Immature natural killer cell (primary cell): ENCODE measurements at regions not wholly inside any gene's neighbourhood (a gene's known extent, or its start where the extent isn't known, plus 50 kb on each side); places are given as distances from the start of the nearest gene placed in this dataset.

Source experiments
- DNase-seq, 3 donors: peaks; one replicate each; pipeline ENCODE4 v3.0.0; 2022; ENCODE audit warnings: mixed read lengths in 1 of 3
- H3K27ac Mint-ChIP-seq, 6 donors: one replicate each; pipeline ENCODE4 v1.8.0; 2020; ENCODE audit warnings: mixed read lengths in 6 of 6, mild to moderate bottlenecking in 5 of 6, inconsistent platforms in 4 of 6, moderate library complexity in 3 of 6
- H3K27me3 Mint-ChIP-seq, 3 donors: one replicate each; pipeline ENCODE4 v1.8.0; 2020 to 2021; ENCODE audit warnings: low read depth in 3 of 3, mild to moderate bottlenecking in 3 of 3, mixed read lengths in 3 of 3, moderate library complexity in 3 of 3, inconsistent platforms in 1 of 3
- H3K36me3 Mint-ChIP-seq, 3 donors: one replicate each; pipeline ENCODE4 v1.8.0; 2020; ENCODE audit warnings: mixed read lengths in 3 of 3, inconsistent platforms in 2 of 3, mild to moderate bottlenecking in 2 of 3
- H3K4me1 Mint-ChIP-seq, 2 donors: one replicate each; pipeline ENCODE4 v1.8.0; 2020; ENCODE audit warnings: inconsistent platforms in 2 of 2, mild to moderate bottlenecking in 2 of 2, mixed read lengths in 2 of 2, moderate library complexity in 1 of 2
- H3K4me3 Mint-ChIP-seq, 5 donors: one replicate each; pipeline ENCODE4 v1.8.0; 2020; ENCODE audit warnings: mild to moderate bottlenecking in 5 of 5, mixed read lengths in 5 of 5, inconsistent platforms in 3 of 5, moderate library complexity in 3 of 5
- H3K9me3 Mint-ChIP-seq, 6 donors: one replicate each; pipeline ENCODE4 v1.8.0; 2020; ENCODE audit warnings: mild to moderate bottlenecking in 6 of 6, mixed read lengths in 6 of 6, inconsistent platforms in 4 of 6, moderate library complexity in 3 of 6

GRCh38 chr6:145454006-145454405, 281.3 kb downstream of the EPM2A start:
- no peak overlapping the region for H3K27ac Mint-ChIP-seq
- no peak overlapping the region for H3K4me3 Mint-ChIP-seq
- H3K27me3 Mint-ChIP-seq: no peaks in the 10 kb centered on the region
- no peak for DNase-seq
- H3K36me3 Mint-ChIP-seq: no peaks in the 10 kb centered on the region
- H3K4me1 Mint-ChIP-seq: no peaks in the 10 kb centered on the region
- H3K9me3 Mint-ChIP-seq: peaks cover 2 to 18% (median 12%) of the 10 kb centered on the region in 6 donors

GRCh38 chr6:145457556-145457955, 277.8 kb downstream of the EPM2A start:
- Mint-ChIP-seq H3K27me3 (no peaks in the 10 kb centered on the region), H3K9me3 (peaks cover 0 to 15% (median 6%) of the 10 kb centered on the region in 6 donors), H3K36me3 (no peaks in the 10 kb centered on the region), H3K4me3 (no peak overlapping the region), H3K4me1 (no peaks in the 10 kb centered on the region), H3K27ac (no peak overlapping the region)
- no peak for DNase-seq

GRCh38 chr6:145468534-145468933, 266.8 kb downstream of the EPM2A start:
- no peaks in the 10 kb centered on the region for H3K4me1 Mint-ChIP-seq
- no peaks in the 10 kb centered on the region for H3K27me3 Mint-ChIP-seq
- H3K36me3 Mint-ChIP-seq: no peaks in the 10 kb centered on the region
- H3K27ac Mint-ChIP-seq: no peak overlapping the region
- DNase-seq: no peak
- H3K4me3 Mint-ChIP-seq: no peak overlapping the region
- H3K9me3 Mint-ChIP-seq: peaks cover 10 to 27% (median 17%) of the 10 kb centered on the region in 6 donors

GRCh38 chr6:145469021-145469420, 266.3 kb downstream of the EPM2A start:
- no peak overlapping the region for H3K27ac Mint-ChIP-seq

GRCh38 chr6:145475794-145476396, 259.4 kb downstream of the EPM2A start:
- H3K27ac Mint-ChIP-seq: no peak overlapping the region

More at GRCh38 chr6:145469021-145469420, 266.3 kb downstream of the EPM2A start:
- Mint-ChIP-seq H3K27me3 (no peaks in the 10 kb centered on the region), H3K4me1 (no peaks in the 10 kb centered on the region), H3K4me3 (no peak overlapping the region), H3K9me3 (peaks cover 10 to 26% (median 18%) of the 10 kb centered on the region in 6 donors), H3K36me3 (no peaks in the 10 kb centered on the region)
- DNase-seq: no peak

GRCh38 chr6:145480024-145480423, 255.3 kb downstream of the EPM2A start:
- no peaks in the 10 kb centered on the region for H3K36me3 Mint-ChIP-seq

More at GRCh38 chr6:145475794-145476396, 259.4 kb downstream of the EPM2A start:
- DNase-seq: no peak
- Mint-ChIP-seq H3K4me1 (no peaks in the 10 kb centered on the region), H3K27me3 (no peaks in the 10 kb centered on the region), H3K36me3 (no peaks in the 10 kb centered on the region), H3K9me3 (peaks cover 15 to 38% (median 24%) of the 10 kb centered on the region in 6 donors), H3K4me3 (no peak overlapping the region)

GRCh38 chr6:145483191-145483996, 251.9 kb downstream of the EPM2A start:
- H3K36me3 Mint-ChIP-seq: no peaks in the 10 kb centered on the region
- H3K4me3 Mint-ChIP-seq: no peak overlapping the region
- no peaks in the 10 kb centered on the region for H3K27me3 Mint-ChIP-seq
- H3K27ac Mint-ChIP-seq: no peak overlapping the region
- no peaks in the 10 kb centered on the region for H3K4me1 Mint-ChIP-seq
- H3K9me3 Mint-ChIP-seq: peaks cover 3 to 16% (median 8%) of the 10 kb centered on the region in 6 donors
- DNase-seq: no peak

More at GRCh38 chr6:145480024-145480423, 255.3 kb downstream of the EPM2A start:
- no peaks in the 10 kb centered on the region for H3K4me1 Mint-ChIP-seq
- no peak overlapping the region for H3K27ac Mint-ChIP-seq
- H3K9me3 Mint-ChIP-seq: peaks cover 5 to 20% (median 11%) of the 10 kb centered on the region in 6 donors
- no peaks in the 10 kb centered on the region for H3K27me3 Mint-ChIP-seq
- no peak overlapping the region for H3K4me3 Mint-ChIP-seq
- DNase-seq: no peak

GRCh38 chr6:145485288-145485687, 250.0 kb downstream of the EPM2A start:
- Mint-ChIP-seq H3K27ac (no peak overlapping the region), H3K36me3 (no peaks in the 10 kb centered on the region), H3K4me3 (no peak overlapping the region), H3K4me1 (no peaks in the 10 kb centered on the region), H3K9me3 (peaks cover 4 to 26% (median 7%) of the 10 kb centered on the region in 6 donors), H3K27me3 (no peaks in the 10 kb centered on the region)
- DNase-seq: no peak

- H3K27me3 Mint-ChIP-seq: no peaks in the 10 kb centered on the region
- no peak for DNase-seq
- H3K36me3 Mint-ChIP-seq: no peaks in the 10 kb centered on the region
- H3K27ac Mint-ChIP-seq: no peak overlapping the region
- H3K4me3 Mint-ChIP-seq: no peak overlapping the region
- H3K4me1 Mint-ChIP-seq: no peaks in the 10 kb centered on the region
- H3K9me3 Mint-ChIP-seq: peaks cover 4 to 29% (median 6%) of the 10 kb centered on the region in 6 donors
Measured at GRCh38 chr6:145486306-145486705, 249.0 kb downstream of the EPM2A start.

- Mint-ChIP-seq H3K4me3 (no peak overlapping the region), H3K9me3 (peaks cover 0 to 36% (median 15%) of the 10 kb centered on the region in 6 donors), H3K27ac (no peak overlapping the region), H3K27me3 (no peaks in the 10 kb centered on the region), H3K36me3 (no peaks in the 10 kb centered on the region), H3K4me1 (no peaks in the 10 kb centered on the region)
- no peak for DNase-seq
Measured at GRCh38 chr6:145489583-145489982, 245.7 kb downstream of the EPM2A start.

- H3K9me3 Mint-ChIP-seq: peaks cover 0 to 41% (median 17%) of the 10 kb centered on the region in 6 donors
- no peak overlapping the region for H3K27ac Mint-ChIP-seq
- no peaks in the 10 kb centered on the region for H3K36me3 Mint-ChIP-seq
- no peaks in the 10 kb centered on the region for H3K27me3 Mint-ChIP-seq
- no peak overlapping the region for H3K4me3 Mint-ChIP-seq
- no peak for DNase-seq
- H3K4me1 Mint-ChIP-seq: no peaks in the 10 kb centered on the region
Measured at GRCh38 chr6:145490068-145490467, 245.3 kb downstream of the EPM2A start.

- Mint-ChIP-seq H3K27ac (no peak overlapping the region), H3K36me3 (no peaks in the 10 kb centered on the region), H3K4me3 (no peak overlapping the region), H3K9me3 (peaks cover 5 to 47% (median 17%) of the 10 kb centered on the region in 6 donors), H3K27me3 (no peaks in the 10 kb centered on the region), H3K4me1 (no peaks in the 10 kb centered on the region)
- DNase-seq: no peak
Measured at GRCh38 chr6:145491126-145491525, 244.2 kb downstream of the EPM2A start.

- no peaks in the 10 kb centered on the region for H3K4me1 Mint-ChIP-seq
- no peak overlapping the region for H3K27ac Mint-ChIP-seq
- H3K27me3 Mint-ChIP-seq: peaks cover 0 to 1% (median 0%) of the 10 kb centered on the region in 3 donors
- no peak overlapping the region for H3K4me3 Mint-ChIP-seq
- H3K9me3 Mint-ChIP-seq: peaks cover 11 to 49% (median 26%) of the 10 kb centered on the region in 6 donors
- no peak for DNase-seq
- peaks cover 0 to 3% (median 0%) of the 10 kb centered on the region in 3 donors for H3K36me3 Mint-ChIP-seq
Measured at GRCh38 chr6:145497006-145497405, 238.3 kb downstream of the EPM2A start.

GRCh38 chr6:145498425-145498824, 236.9 kb downstream of the EPM2A start:
- peaks cover 11 to 40% (median 20%) of the 10 kb centered on the region in 6 donors for H3K9me3 Mint-ChIP-seq
- peaks cover 0 to 2% (median 1%) of the 10 kb centered on the region in 3 donors for H3K27me3 Mint-ChIP-seq
- H3K4me3 Mint-ChIP-seq: no peak overlapping the region
- H3K4me1 Mint-ChIP-seq: no peaks in the 10 kb centered on the region
- no peak overlapping the region for H3K27ac Mint-ChIP-seq
- no peak for DNase-seq
- peaks cover 0 to 3% (median 0%) of the 10 kb centered on the region in 3 donors for H3K36me3 Mint-ChIP-seq
